PC-3 (cell line): ENCODE measurements at regions not wholly inside any gene's neighbourhood (a gene's known extent, or its start where the extent isn't known, plus 50 kb on each side); places are given as distances from the start of the nearest gene placed in this dataset.
A peak's percentile ranks its signal among the peaks of the same experiment; 100 is the strongest.

Experiments
- ATAC-seq: fragments of 200-7000 bp; cut with Tn5 transposase; 2 replicates; pipeline ENCODE4 v1.9.1; 2020; ENCODE audit warnings: mild to moderate bottlenecking, moderate library complexity
- BruUV-seq: library from RNA; stranded (reverse); fragments of 400-500 nt; replicated peaks from 2 replicates; lab custom pipeline; 2021; lab: Mats Ljungman, UMichigan
- CTCF ChIA-PET: fragments of 300-600 bp; sonication (Branson Sonifier 250); formaldehyde crosslinking; loops from one replicate; lab custom pipeline; 2022; ENCODE audit warnings: antibody characterized with exemption; lab: Charles Lee
- POLR2A ChIA-PET: fragments of 300-600 bp; sonication (Branson Sonifier 250); formaldehyde crosslinking; loops from one replicate; lab custom pipeline; 2022; ENCODE audit warnings: antibody characterized with exemption; ENCODE audit not compliant: unreplicated experiment; lab: Charles Lee
- DNase-seq: peaks from one replicate; pipeline ENCODE4 v3.0.0-alpha.2; 2015
- H2AFZ ChIP-seq: fragments of 300-600 bp; sonication (generic); 2 replicates; pipeline ENCODE4 v1.6.0; 2016; ENCODE audit warnings: antibody characterized with exemption, low read length
- H3F3A ChIP-seq: fragments of 300-600 bp; sonication (generic); one replicate; pipeline ENCODE4 v1.6.0; 2017; ENCODE audit warnings: antibody characterized with exemption, low read length, control low read depth, mild to moderate bottlenecking; ENCODE audit not compliant: unreplicated experiment
- H3K27ac ChIP-seq: fragments of 300-600 bp; sonication (generic); 2 replicates; pipeline ENCODE4 v1.5.1; 2016; ENCODE audit warnings: mild to moderate bottlenecking, low read length
- H3K27me3 ChIP-seq: fragments of 300-600 bp; sonication (generic); 2 replicates; pipeline ENCODE4 v1.6.1; 2016; ENCODE audit warnings: low read length, mixed read lengths
- H3K36me3 ChIP-seq: fragments of 300-600 bp; sonication (generic); 2 replicates; pipeline ENCODE4 v1.6.1; 2016; ENCODE audit warnings: low read depth, mixed run types, low read length, mixed read lengths
- H3K4me1 ChIP-seq: fragments of 300-600 bp; sonication (generic); 2 replicates; pipeline ENCODE4 v1.5.1; 2016; ENCODE audit warnings: low read length; ENCODE audit not compliant: insufficient read depth
- H3K4me2 ChIP-seq: fragments of 300-600 bp; sonication (generic); 2 replicates; pipeline ENCODE4 v1.6.0; 2016; ENCODE audit warnings: low read length
- H3K4me3 ChIP-seq: fragments of 300-600 bp; sonication (generic); 2 replicates; pipeline ENCODE4 v1.5.1; 2016; ENCODE audit warnings: mild to moderate bottlenecking, low read length, mixed read lengths
- H3K79me2 ChIP-seq: fragments of 300-600 bp; sonication (generic); 2 replicates; pipeline ENCODE4 v1.6.1; 2017; ENCODE audit warnings: low read length, mixed read lengths
- H3K9ac ChIP-seq: fragments of 300-600 bp; sonication (generic); 2 replicates; pipeline ENCODE4 v1.6.0; 2016; ENCODE audit warnings: mild to moderate bottlenecking, low read length
- H3K9me2 ChIP-seq: fragments of 300-600 bp; sonication (generic); replicated peaks from 2 replicates; pipeline ENCODE4 v1.6.1; 2016; ENCODE audit warnings: mixed run types, low read length, mixed read lengths
- H3K9me3 ChIP-seq: fragments of 300-600 bp; sonication (generic); 2 replicates; pipeline ENCODE4 v1.6.1; 2016; ENCODE audit warnings: low read length, mixed read lengths
- H4K20me1 ChIP-seq: fragments of 300-600 bp; sonication (generic); 2 replicates; pipeline ENCODE4 v1.6.1; 2016; ENCODE audit warnings: low read length, mixed read lengths
- CTCF ChIP-seq: fragments of 300-600 bp; sonication (generic); conservative IDR thresholded peaks from 2 replicates; pipeline ENCODE4 v1.5.1; 2017; ENCODE audit warnings: antibody characterized with exemption, low read depth, mild to moderate bottlenecking, low read length
- EZH2 ChIP-seq: fragments of 300-600 bp; sonication (generic); IDR thresholded peaks from one replicate; pipeline ENCODE4 v1.6.1; 2017; ENCODE audit warnings: antibody characterized with exemption, mild to moderate bottlenecking, low read length; ENCODE audit not compliant: unreplicated experiment
- EZH2phosphoT487 ChIP-seq: fragments of 300-600 bp; sonication (generic); IDR thresholded peaks from 2 replicates; pipeline ENCODE4 v1.6.1; 2018; ENCODE audit warnings: mild to moderate bottlenecking, antibody characterized with exemption, low read length, borderline replicate concordance
- intact Hi-C: fragments of 100-400 bp; cut with micrococcal nuclease; formaldehyde crosslinking; loops from 2 replicates; pipeline ENCODE4 v1.9.0; 2023

- H3K27me3 ChIP-seq: no peaks in the 10 kb centered on the region
- intact Hi-C loops: no loop called here
- H3F3A ChIP-seq: no peaks in the 10 kb centered on the region
- no peak overlapping the region for H3K4me2 ChIP-seq
- ChIA-PET POLR2A (no interaction called here), CTCF (no interaction called here)
- no peak for DNase-seq
- no peaks in the 10 kb centered on the region for H3K9me2 ChIP-seq
- H3K4me3 ChIP-seq: no peak overlapping the region
- no peak overlapping the region for H2AFZ ChIP-seq
- H3K4me1 ChIP-seq: peaks cover 13% of the 10 kb centered on the region
- no peak overlapping the region for H3K9ac ChIP-seq
- H4K20me1 ChIP-seq: no peaks in the 10 kb centered on the region
- H3K36me3 ChIP-seq: no peaks in the 10 kb centered on the region
- H3K79me2 ChIP-seq: no peaks in the 10 kb centered on the region
- TF ChIP-seq EZH2phosphoT487: no peak
- TF ChIP-seq CTCF: no peak
- no peak for TF ChIP-seq EZH2
- H3K27ac ChIP-seq: no peak overlapping the region
- no peak for ATAC-seq
- H3K9me3 ChIP-seq: no peaks in the 10 kb centered on the region
- no TSS peak for BruUV-seq
Measured at GRCh38 chr3:27642796-27643195, 79.3 kb downstream of the EOMES start.

- intact Hi-C loops: no loop called here
- H3K4me2 ChIP-seq: no peak overlapping the region
Measured at GRCh38 chr3:27641888-27642601, 80.1 kb downstream of the EOMES start.

More at GRCh38 chr3:27641888-27642601, 80.1 kb downstream of the EOMES start:
- no peak overlapping the region for H3K27ac ChIP-seq
- DNase-seq (no peak), ATAC-seq (peak; percentile 75)
- H2AFZ ChIP-seq: no peak overlapping the region
- H3K9ac ChIP-seq: no peak overlapping the region
- H3K9me3 ChIP-seq: no peaks in the 10 kb centered on the region
- no peaks in the 10 kb centered on the region for H3K9me2 ChIP-seq
- no peaks in the 10 kb centered on the region for H3F3A ChIP-seq
- no peak overlapping the region for H3K4me3 ChIP-seq
- no peaks in the 10 kb centered on the region for H3K79me2 ChIP-seq
- TF ChIP-seq CTCF (no peak), EZH2phosphoT487 (no peak), EZH2 (no peak)
- POLR2A ChIA-PET: no interaction called here
- no TSS peak for BruUV-seq
- no peaks in the 10 kb centered on the region for H3K27me3 ChIP-seq
- no peaks in the 10 kb centered on the region for H4K20me1 ChIP-seq
- CTCF ChIA-PET: interaction anchor here (0.7 kb wide), 1 partner anchor 28 kb away, joined by 4 read pairs; no protein-coding TSS in a partner anchor
- peaks cover 11% of the 10 kb centered on the region for H3K4me1 ChIP-seq
- no peaks in the 10 kb centered on the region for H3K36me3 ChIP-seq
